NT2/D1 (cell line): ENCODE measurements at regions not wholly inside any gene's neighbourhood (a gene's known extent, or its start where the extent isn't known, plus 50 kb on each side); places are given as distances from the start of the nearest gene placed in this dataset.

Experiments used
- SUZ12 ChIP-seq: IDR thresholded peaks from 2 replicates; pipeline ENCODE4 v1.6.1; 2011; ENCODE audit not compliant: insufficient read length, insufficient read depth; ENCODE audit errors: extremely low read depth
- YY1 ChIP-seq: IDR thresholded peaks from 2 replicates; pipeline ENCODE4 v1.6.1; 2011; ENCODE audit not compliant: insufficient read length, insufficient read depth
- ZNF274 ChIP-seq: IDR thresholded peaks from 2 replicates; pipeline ENCODE4 v1.6.1; 2011; ENCODE audit warnings: mild to moderate bottlenecking, low read depth, low read length

- TF ChIP-seq SUZ12 (no peak), YY1 (no peak), ZNF274 (no peak)
Measured at GRCh38 chr10:130914367-130914766, 397.2 kb downstream of the TCERG1L start.
